ENCODE measurements at regions not wholly inside any gene's neighbourhood (a gene's known extent, or its start where the extent isn't known, plus 50 kb on each side); places are given as distances from the start of the nearest gene placed in this dataset.

DNA sequence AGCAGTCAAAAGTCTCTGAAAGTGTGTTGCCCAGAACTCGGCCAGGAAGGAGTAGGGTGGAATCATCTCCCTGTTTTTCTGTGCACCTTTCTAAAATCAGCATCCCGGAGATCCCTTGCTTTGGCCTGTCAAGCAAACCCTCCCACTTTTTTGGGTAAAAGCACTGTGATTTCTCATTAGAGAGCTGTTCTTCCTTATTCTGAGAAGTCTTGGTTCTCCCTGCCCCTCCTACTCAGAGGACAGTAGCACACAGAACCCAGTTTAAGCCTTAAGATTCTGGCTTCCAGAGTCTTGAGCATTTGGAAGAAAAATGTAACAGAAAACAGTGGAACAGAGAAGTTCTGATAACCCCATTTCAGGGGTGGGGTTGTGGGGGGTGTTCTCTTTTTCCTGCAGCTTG lies 52.6 kb upstream of the KATNAL1 start:
- no peak overlapping the region for H3K9ac ChIP-seq
- no peak overlapping the region for H3K27ac ChIP-seq
- Mint-ChIP-seq H3K27me3 (ENCODE audit: insufficient read depth, low read depth) (peaks cover 2% of the 10 kb centered on the region), H3K4me3 (no peak overlapping the region), H3K9me3 (peaks cover 4% of the 10 kb centered on the region), H3K4me1 (peaks cover 12% of the 10 kb centered on the region), H3K36me3 (no peaks in the 10 kb centered on the region), H3K27ac (no peak overlapping the region)
- no peaks in the 10 kb centered on the region for H3K4me1 ChIP-seq
- no peaks in the 10 kb centered on the region for H3F3A ChIP-seq (ENCODE audit: low read depth)
- no peak overlapping the region for H3K4me2 ChIP-seq
- H3K27me3 ChIP-seq: no peaks in the 10 kb centered on the region
- no peaks in the 10 kb centered on the region for H4K20me1 ChIP-seq (ENCODE audit: low read depth)
- no peak overlapping the region for H2AFZ ChIP-seq (replicated peaks)
- TF ChIP-seq, protein P1, sequence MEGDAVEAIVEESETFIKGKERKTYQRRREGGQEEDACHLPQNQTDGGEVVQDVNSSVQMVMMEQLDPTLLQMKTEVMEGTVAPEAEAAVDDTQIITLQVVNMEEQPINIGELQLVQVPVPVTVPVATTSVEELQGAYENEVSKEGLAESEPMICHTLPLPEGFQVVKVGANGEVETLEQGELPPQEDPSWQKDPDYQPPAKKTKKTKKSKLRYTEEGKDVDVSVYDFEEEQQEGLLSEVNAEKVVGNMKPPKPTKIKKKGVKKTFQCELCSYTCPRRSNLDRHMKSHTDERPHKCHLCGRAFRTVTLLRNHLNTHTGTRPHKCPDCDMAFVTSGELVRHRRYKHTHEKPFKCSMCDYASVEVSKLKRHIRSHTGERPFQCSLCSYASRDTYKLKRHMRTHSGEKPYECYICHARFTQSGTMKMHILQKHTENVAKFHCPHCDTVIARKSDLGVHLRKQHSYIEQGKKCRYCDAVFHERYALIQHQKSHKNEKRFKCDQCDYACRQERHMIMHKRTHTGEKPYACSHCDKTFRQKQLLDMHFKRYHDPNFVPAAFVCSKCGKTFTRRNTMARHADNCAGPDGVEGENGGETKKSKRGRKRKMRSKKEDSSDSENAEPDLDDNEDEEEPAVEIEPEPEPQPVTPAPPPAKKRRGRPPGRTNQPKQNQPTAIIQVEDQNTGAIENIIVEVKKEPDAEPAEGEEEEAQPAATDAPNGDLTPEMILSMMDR (IDR thresholded peaks at IDR 0.05): no peak
- TF ChIP-seq EZH2phosphoT487 (IDR thresholded peaks at IDR 0.05): no peak
- no peak for TF ChIP-seq EZH2 (IDR thresholded peaks at IDR 0.05)
- no peaks in the 10 kb centered on the region for H3K36me3 ChIP-seq
- no peak for DNase-seq (ENCODE audit: low spot score)
- no peaks in the 10 kb centered on the region for H3K9me3 ChIP-seq (ENCODE audit: low read depth)
- H3K4me3 ChIP-seq: no peak overlapping the region
- H3K79me2 ChIP-seq (ENCODE audit: low read depth): no peaks in the 10 kb centered on the region

DNA sequence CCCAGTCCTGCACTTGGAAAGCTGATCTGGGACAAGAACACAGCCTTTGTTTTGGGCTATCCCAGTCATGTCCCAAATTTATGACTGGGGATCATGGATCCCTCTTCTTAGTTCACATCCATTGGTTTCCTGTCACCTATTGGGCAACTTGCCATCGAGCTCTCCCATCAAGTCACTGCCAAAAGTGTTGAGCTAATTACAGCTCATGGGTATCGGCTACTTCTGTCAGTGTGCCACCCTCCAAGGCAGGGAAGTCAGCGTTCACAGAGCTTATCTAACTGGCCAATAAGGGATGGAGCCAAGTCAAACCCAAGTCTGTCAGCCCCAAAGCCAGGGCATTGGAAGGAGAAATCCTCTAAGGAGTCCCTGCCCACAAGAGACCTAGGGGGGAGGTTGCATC lies 53.2 kb upstream of the KATNAL1 start:
- Mint-ChIP-seq H3K4me1 (peaks cover 13% of the 10 kb centered on the region), H3K27ac (no peak overlapping the region), H3K27me3 (ENCODE audit: insufficient read depth, low read depth) (peaks cover 2% of the 10 kb centered on the region), H3K9me3 (peaks cover 2% of the 10 kb centered on the region), H3K36me3 (no peaks in the 10 kb centered on the region), H3K4me3 (no peak overlapping the region)
- H3K27ac ChIP-seq: no peak overlapping the region
- H3K9ac ChIP-seq: no peak overlapping the region
- no peaks in the 10 kb centered on the region for H3K9me3 ChIP-seq (ENCODE audit: low read depth)
- no peak overlapping the region for H3K4me3 ChIP-seq
- no peaks in the 10 kb centered on the region for H3F3A ChIP-seq (ENCODE audit: low read depth)
- no peak overlapping the region for H3K4me2 ChIP-seq
- H3K79me2 ChIP-seq (ENCODE audit: low read depth): no peaks in the 10 kb centered on the region
- DNase-seq (ENCODE audit: low spot score): no peak
- no peaks in the 10 kb centered on the region for H3K27me3 ChIP-seq
- H3K36me3 ChIP-seq: no peaks in the 10 kb centered on the region
- no peak overlapping the region for H2AFZ ChIP-seq (replicated peaks)
- H3K4me1 ChIP-seq: no peaks in the 10 kb centered on the region
- TF ChIP-seq EZH2phosphoT487 (IDR thresholded peaks at IDR 0.05) (no peak), EZH2 (IDR thresholded peaks at IDR 0.05) (no peak)
- TF ChIP-seq, protein P1 (IDR thresholded peaks at IDR 0.05): no peak
- H4K20me1 ChIP-seq (ENCODE audit: low read depth): no peaks in the 10 kb centered on the region

DNA sequence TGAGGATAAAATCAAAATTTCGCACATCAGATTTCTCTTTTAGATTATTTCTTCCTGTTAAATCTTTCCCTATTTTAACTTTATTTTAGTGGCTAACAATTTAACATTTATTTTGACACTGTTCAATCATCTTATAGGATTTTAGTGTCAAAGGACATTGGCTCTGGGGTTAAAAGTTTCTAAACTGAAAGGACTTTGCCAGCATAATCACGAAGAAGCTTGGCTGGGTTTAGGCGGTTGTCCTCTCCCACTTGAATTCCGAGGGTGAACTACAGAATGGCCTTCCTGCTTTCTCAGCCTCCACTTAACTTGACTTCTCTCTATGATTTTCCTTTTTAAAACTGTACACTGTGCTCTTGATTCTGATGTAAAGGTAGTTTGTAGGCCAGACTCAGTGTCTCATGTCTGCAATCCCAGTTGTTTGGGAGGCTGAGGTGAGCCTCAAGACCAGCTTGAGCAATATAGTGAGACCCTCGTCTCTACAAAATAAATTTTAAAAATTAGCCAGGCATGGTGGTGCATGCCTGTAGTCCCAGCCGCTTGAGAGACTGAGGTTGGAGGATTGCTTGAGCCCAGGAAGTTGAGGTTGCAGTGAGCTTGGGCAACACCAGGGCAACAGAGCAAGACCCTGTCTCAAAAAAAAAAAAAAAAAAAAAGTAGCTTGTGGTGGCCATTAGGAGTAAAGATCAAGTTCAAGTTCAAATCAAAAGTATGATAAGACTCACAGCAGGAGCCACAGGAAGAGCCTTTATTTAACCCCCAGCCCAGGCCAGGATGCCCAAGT lies 54.8 kb upstream of the KATNAL1 start:
- Histone ChIP-seq H3K9ac (no peak overlapping the region), H3K4me2 (no peak overlapping the region), H3K27me3 (no peaks in the 10 kb centered on the region), H3K36me3 (no peaks in the 10 kb centered on the region), H3K27ac (no peak overlapping the region), H3K79me2 (ENCODE audit: low read depth) (no peaks in the 10 kb centered on the region), H3K4me1 (no peaks in the 10 kb centered on the region), H3K4me3 (no peak overlapping the region), H3K9me3 (ENCODE audit: low read depth) (no peaks in the 10 kb centered on the region), H2AFZ (replicated peaks) (no peak overlapping the region), H3F3A (ENCODE audit: low read depth) (no peaks in the 10 kb centered on the region), H4K20me1 (ENCODE audit: low read depth) (no peaks in the 10 kb centered on the region)
- no peaks in the 10 kb centered on the region for H3K36me3 Mint-ChIP-seq
- TF ChIP-seq, protein P1 (IDR thresholded peaks at IDR 0.05): no peak
- no peak for TF ChIP-seq EZH2phosphoT487 (IDR thresholded peaks at IDR 0.05)
- no peak for TF ChIP-seq EZH2 (IDR thresholded peaks at IDR 0.05)
- no peak overlapping the region for H3K27ac Mint-ChIP-seq
- H3K4me3 Mint-ChIP-seq: no peak overlapping the region
- H3K4me1 Mint-ChIP-seq: peaks cover 12% of the 10 kb centered on the region
- peaks cover 2% of the 10 kb centered on the region for H3K27me3 Mint-ChIP-seq (ENCODE audit: insufficient read depth, low read depth)
- DNase-seq (ENCODE audit: low spot score): no peak
- no peaks in the 10 kb centered on the region for H3K9me3 Mint-ChIP-seq

All from neural progenitor cell (in vitro differentiated cells).